Inferior parietal cortex (tissue), 1 donor: ENCODE measurements at regions not wholly inside any gene's neighbourhood (a gene's known extent, or its start where the extent isn't known, plus 50 kb on each side); places are given as distances from the start of the nearest gene placed in this dataset.
"Not testable (repeated sequence)": the region's sequence is repeated elsewhere in the genome, so short reads cannot be mapped to it uniquely, and the experiment has no call there.

Source experiments
- DNase-seq: peaks from one replicate; pipeline ENCODE4 v3.0.0-alpha.2; 2016; ENCODE audit errors: extremely low spot score

GRCh38 chr15:37416103-37416502 lies 315.8 kb upstream of the MEIS2 start:
- DNase-seq = no peak

- DNase-seq = no peak
These were observed 325.2 kb upstream of the MEIS2 start for GRCh38 chr15:37425541-37425940.

- not testable (repeated sequence) for DNase-seq
These were observed 327.0 kb upstream of the MEIS2 start for GRCh38 chr15:37427393-37427792.

- DNase-seq = no peak
These were observed 346.6 kb upstream of the MEIS2 start for GRCh38 chr15:37446921-37447320.

GRCh38 chr15:37452498-37452897 lies 352.1 kb upstream of the MEIS2 start:
- DNase-seq = no peak

- no peak for DNase-seq
These were observed 380.1 kb upstream of the MEIS2 start for GRCh38 chr15:37480482-37480881.

- DNase-seq = no peak
These were observed 380.8 kb upstream of the MEIS2 start for GRCh38 chr15:37481126-37481525.

GRCh38 chr15:37483779-37484178 lies 383.4 kb upstream of the MEIS2 start:
- DNase-seq = no peak

GRCh38 chr15:37485056-37485455 lies 384.7 kb upstream of the MEIS2 start:
- no peak for DNase-seq

GRCh38 chr15:37490707-37491106 lies 390.4 kb upstream of the MEIS2 start:
- DNase-seq = no peak

GRCh38 chr15:37516621-37517020 lies 416.3 kb upstream of the MEIS2 start:
- no peak for DNase-seq

GRCh38 chr15:37517191-37517895 lies 417.0 kb upstream of the MEIS2 start:
- DNase-seq = no peak

- no peak for DNase-seq
These were observed 416.0 kb upstream of the TMCO5A start for GRCh38 chr15:37518436-37518835.

- DNase-seq = no peak
These were observed 414.4 kb upstream of the TMCO5A start for GRCh38 chr15:37520026-37520425.

GRCh38 chr15:37520882-37521281 lies 413.6 kb upstream of the TMCO5A start:
- DNase-seq = no peak

- no peak for DNase-seq
These were observed 409.8 kb upstream of the TMCO5A start for GRCh38 chr15:37524601-37525000.

GRCh38 chr15:37528432-37528831 lies 406.0 kb upstream of the TMCO5A start:
- no peak for DNase-seq

GRCh38 chr15:37536967-37537605 lies 397.4 kb upstream of the TMCO5A start:
- DNase-seq = no peak

GRCh38 chr15:37537802-37538201 lies 396.6 kb upstream of the TMCO5A start:
- DNase-seq = no peak

GRCh38 chr15:37548116-37548515 lies 386.3 kb upstream of the TMCO5A start:
- no peak for DNase-seq

GRCh38 chr15:37550360-37551024 lies 383.9 kb upstream of the TMCO5A start:
- DNase-seq = no peak

GRCh38 chr15:37572401-37572800 lies 362.0 kb upstream of the TMCO5A start:
- DNase-seq = no peak

GRCh38 chr15:37574985-37575384 lies 359.5 kb upstream of the TMCO5A start:
- no peak for DNase-seq
